Brain microvascular endothelial cell (primary cell): ENCODE measurements at regions not wholly inside any gene's neighbourhood (a gene's known extent, or its start where the extent isn't known, plus 50 kb on each side); places are given as distances from the start of the nearest gene placed in this dataset.
A peak's percentile ranks its signal among the peaks of the same experiment; 100 is the strongest.

Experiments used
- DNase-seq: peaks from one replicate; pipeline ENCODE4 v3.0.0-alpha.2; 2020
- H3K27ac ChIP-seq: fragments of 250-450 bp; sonication (Bioruptor Pico); 2 replicates; pipeline ENCODE4 v1.5.1; 2020; ENCODE audit warnings: mild to moderate bottlenecking, moderate library complexity
- H3K27me3 ChIP-seq: fragments of 250-450 bp; sonication (Bioruptor Pico); replicated peaks from 2 replicates; pipeline ENCODE4 v1.5.1; 2020; ENCODE audit warnings: mild to moderate bottlenecking
- H3K36me3 ChIP-seq: fragments of 250-450 bp; sonication (Bioruptor Pico); replicated peaks from 2 replicates; pipeline ENCODE4 v1.5.1; 2020; ENCODE audit warnings: mild to moderate bottlenecking
- H3K4me3 ChIP-seq: 2 replicates; pipeline ENCODE4 v1.5.1; 2011; ENCODE audit warnings: low read depth, mild to moderate bottlenecking, control low read depth, low read length, moderate library complexity
- CTCF ChIP-seq: IDR thresholded peaks from 2 replicates; pipeline ENCODE4 v1.5.1; 2011; ENCODE audit warnings: low read depth, mild to moderate bottlenecking, moderate library complexity, low read length, control low read depth, inconsistent platforms; ENCODE audit errors: missing control alignments
- in situ Hi-C: cut with HindIII; loops from 2 replicates; pipeline ENCODE4 v1.10.0; 2017; ENCODE audit warnings: low sequenced_read_pairs, low pct_ligation_motif_present

GRCh38 chr16:79444572-79444971 is 156.0 kb downstream of the MAF start:
- TF ChIP-seq CTCF: no peak
- Histone ChIP-seq H3K27me3 (no peaks in the 10 kb centered on the region), H3K4me3 (no peak overlapping the region), H3K36me3 (no peaks in the 10 kb centered on the region), H3K27ac (no peak overlapping the region)
- in situ Hi-C loops: no loop called here
- no peak for DNase-seq

- Histone ChIP-seq H3K27me3 (no peaks in the 10 kb centered on the region), H3K27ac (no peak overlapping the region), H3K36me3 (no peaks in the 10 kb centered on the region), H3K4me3 (no peak overlapping the region)
- TF ChIP-seq CTCF: no peak
- DNase-seq: no peak
- in situ Hi-C loops: no loop called here
Measured at GRCh38 chr16:79439901-79440300, 160.6 kb downstream of the MAF start.

GRCh38 chr16:79437764-79438751 is 162.5 kb downstream of the MAF start:
- TF ChIP-seq CTCF: no peak
- peak; percentile 4 for DNase-seq
- H3K4me3 ChIP-seq: no peak overlapping the region

GRCh38 chr16:79436885-79437284 is 163.7 kb downstream of the MAF start:
- Histone ChIP-seq H3K4me3 (no peak overlapping the region), H3K36me3 (no peaks in the 10 kb centered on the region), H3K27ac (no peak overlapping the region), H3K27me3 (no peaks in the 10 kb centered on the region)
- in situ Hi-C loops: no loop called here
- DNase-seq: no peak
- TF ChIP-seq CTCF: no peak

More at GRCh38 chr16:79437764-79438751, 162.5 kb downstream of the MAF start:
- no peak overlapping the region for H3K27ac ChIP-seq
- in situ Hi-C loops: no loop called here
- no peaks in the 10 kb centered on the region for H3K36me3 ChIP-seq
- H3K27me3 ChIP-seq: no peaks in the 10 kb centered on the region

GRCh38 chr16:79434771-79435170 is 165.8 kb downstream of the MAF start:
- Histone ChIP-seq H3K4me3 (no peak overlapping the region), H3K27me3 (no peaks in the 10 kb centered on the region), H3K27ac (no peak overlapping the region), H3K36me3 (no peaks in the 10 kb centered on the region)
- no peak for TF ChIP-seq CTCF
- DNase-seq: no peak
- in situ Hi-C loops: no loop called here
